GM19043 (cell line): ENCODE measurements at regions not wholly inside any gene's neighbourhood (a gene's known extent, or its start where the extent isn't known, plus 50 kb on each side); places are given as distances from the start of the nearest gene placed in this dataset.

Experiments used
- ATAC-seq: cut with Tn5 transposase; IDR thresholded peaks from one replicate; pipeline ENCODE4 v1.9.1; 2021; ENCODE audit warnings: low read depth; ENCODE audit not compliant: unreplicated experiment

DNA sequence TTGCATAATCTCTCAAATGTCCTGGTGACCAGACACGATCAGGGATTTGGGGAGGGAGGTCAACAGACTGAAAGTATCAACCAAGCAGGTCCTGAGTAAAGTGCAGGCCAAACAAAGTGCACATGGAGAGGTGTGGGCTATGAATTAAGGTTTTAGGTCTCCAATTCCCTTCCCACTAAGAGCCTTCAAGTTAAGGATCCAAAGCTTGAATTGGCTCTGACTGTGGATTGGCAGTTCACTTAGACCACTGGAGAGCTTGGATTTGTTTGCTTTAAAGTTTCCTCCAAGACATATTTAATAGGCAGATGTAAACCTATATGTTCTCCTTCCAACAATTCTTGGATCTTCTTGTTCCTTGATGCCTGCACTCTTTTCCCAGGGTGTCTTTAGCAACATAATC is 129.6 kb upstream of the IGF1 start:
- no peak for ATAC-seq

DNA sequence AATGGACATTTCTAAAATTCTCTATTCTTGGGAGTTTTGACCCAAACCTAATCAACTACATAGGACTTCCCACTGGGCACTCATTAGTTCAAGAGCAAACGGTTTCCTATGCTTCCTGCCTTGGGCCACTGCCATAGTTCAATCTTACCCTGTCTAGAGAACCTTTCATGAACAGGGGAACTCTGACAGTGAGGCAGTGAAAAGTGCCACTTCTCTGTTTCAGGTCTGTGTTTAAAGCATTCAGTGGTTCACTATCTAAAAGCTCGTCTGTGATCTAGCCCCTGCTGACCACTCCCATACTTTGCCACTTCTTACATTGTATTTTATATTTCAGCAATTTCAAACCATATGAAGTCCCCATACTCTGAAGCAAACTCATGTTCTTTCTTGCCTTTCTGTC is 122.7 kb upstream of the IGF1 start:
- no peak for ATAC-seq

DNA sequence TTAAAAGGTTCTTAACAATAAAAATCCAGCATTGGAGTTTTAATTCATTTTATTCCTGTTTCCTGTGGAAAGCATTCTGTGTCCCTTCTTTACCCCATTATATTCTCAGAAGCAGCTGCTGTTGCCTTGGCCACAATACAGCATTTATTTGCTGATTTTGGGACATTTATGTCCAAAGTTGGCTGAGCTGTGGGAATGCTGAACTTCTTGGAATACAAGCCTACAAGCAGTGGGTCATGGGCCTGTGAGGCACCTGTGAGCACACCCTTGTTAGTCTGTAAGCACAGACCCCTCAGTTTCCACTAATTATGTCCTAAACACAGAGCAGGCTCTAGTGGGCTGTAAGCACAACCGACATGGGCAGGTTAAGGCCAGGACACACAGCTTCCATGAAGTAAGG is 122.2 kb upstream of the IGF1 start:
- ATAC-seq = no peak

DNA sequence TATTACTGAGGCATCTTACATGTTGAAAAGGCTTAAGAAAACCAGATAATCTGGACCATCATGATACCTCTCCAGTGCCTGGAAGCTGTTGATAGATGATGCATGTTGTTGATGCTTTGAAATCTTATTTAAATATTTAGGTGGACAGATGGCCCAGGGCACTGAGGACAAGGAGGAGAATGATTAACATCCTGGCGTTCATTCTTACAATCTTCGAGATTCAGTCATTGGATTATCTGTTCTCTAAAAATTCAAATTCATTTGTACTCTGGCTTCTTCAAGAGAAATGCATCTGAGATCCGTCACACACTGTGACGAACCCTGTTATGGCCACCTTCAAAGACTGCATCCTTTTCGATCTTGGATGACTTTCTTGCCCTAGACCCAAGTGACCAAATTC is 121.3 kb upstream of the IGF1 start:
- no peak for ATAC-seq

DNA sequence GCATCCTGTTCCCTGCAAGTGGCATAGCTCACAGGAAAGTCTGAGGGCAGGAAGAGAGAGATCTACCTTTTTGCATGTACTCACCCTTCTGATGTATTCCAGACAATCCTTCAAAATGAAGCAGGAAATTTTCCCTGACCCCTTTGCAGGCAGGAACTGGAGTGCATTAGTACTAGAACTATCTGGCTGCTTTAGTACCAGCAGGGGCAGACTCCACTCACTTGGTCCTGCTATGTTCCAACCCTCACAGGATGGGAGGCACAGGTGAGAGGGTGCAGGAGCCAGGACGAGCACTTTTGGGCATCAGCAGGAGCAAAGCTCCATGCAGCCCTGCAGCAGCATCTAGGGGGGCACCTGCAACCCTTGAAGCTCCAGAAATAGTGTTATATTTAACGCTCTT is 116.3 kb upstream of the IGF1 start:
- no peak for ATAC-seq

DNA sequence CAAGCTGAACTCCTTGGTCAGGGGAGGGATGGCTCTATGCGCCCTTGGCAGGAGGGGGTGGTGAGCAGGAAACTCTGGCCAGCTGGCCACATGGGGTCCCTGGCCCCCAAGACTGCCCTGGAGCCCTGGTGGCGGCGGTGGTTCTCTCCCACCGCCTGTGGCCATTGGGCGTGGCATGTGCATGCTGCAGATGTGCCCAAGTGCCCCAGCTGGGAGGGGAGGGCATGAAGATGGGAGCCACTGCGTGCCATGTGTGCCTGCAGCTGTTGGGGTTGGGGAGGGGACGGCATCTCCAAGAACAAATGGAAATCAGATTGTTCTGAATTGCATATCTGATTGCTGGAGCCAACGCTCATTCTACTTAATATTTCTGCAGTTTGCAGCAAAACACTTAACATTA is 115.7 kb upstream of the IGF1 start:
- no peak for ATAC-seq

DNA sequence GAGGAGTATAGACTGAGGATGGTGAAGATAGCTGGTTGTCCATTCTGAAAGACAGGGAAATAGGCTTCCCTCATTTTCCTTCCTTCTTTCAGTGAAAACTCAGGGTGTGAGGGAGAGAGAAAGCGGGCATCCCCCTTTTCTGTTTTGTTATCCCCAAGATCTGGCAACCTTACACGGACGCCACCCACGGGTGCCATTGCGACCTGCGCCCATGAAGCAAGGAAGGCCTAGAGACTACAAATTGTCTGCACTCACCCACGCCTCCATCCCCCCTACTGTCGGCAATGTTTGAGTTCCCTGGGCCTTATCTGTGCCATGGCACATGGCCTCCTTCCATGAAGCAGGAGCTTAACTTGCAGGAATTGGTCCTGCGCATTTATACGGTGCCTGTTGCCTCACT is 115.0 kb upstream of the IGF1 start:
- no peak for ATAC-seq

DNA sequence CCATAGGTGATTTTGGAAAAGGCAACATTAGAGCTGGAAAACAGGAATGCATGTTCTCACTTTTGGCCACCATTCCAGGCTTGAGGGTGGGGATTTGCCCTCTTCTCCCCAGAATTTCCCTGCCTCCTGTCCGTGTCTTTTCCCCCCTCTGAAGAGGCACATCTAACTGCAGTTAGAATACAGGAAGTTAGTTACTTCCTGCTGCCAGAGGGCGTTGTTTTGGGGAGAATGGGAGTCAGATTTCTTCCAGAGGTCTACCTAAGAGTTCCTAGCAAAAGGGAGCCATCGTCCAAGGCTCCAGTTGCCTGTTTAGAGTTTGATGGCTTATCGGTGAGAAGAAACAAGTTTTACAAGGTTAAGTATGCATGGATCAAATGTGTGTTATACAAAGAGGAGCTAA is 112.8 kb upstream of the IGF1 start:
- ATAC-seq = no peak

DNA sequence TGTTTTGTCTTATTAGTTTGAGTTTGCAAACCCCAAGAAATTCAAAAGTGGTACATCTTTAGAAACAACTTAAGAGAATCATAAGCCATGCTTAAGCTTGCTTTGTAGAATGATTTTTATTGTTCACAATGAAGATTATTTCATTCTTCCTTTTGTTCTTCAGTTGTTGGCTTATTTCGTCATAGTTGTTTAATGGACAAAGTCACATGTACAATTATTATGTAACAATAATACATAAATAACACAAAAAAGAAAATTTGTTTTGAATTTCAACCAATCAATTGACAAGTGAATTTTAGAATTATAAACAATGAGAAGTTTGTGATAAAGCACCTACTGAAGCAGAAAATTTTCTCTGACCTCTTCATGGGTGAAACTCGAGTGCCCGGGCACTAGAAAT is 111.8 kb upstream of the IGF1 start:
- no peak for ATAC-seq

DNA sequence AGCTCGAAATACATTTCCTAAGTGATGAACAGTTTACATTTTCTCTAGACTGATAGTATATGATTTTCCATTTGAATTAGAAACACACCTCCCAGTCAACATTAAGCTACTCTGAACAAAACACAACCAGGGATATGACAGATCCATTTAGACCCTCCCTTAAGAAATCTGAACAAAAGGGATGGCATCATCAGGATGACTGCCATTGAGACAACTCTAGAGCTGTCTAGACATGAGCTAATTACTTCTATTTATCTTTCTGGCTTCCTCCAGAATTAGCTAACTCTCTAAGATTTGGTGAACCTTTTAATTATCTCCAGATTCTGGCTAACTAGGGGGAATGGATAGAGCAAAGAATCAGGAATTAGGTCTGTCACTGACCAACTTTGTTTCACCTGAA is 92.9 kb upstream of the IGF1 start:
- no peak for ATAC-seq

DNA sequence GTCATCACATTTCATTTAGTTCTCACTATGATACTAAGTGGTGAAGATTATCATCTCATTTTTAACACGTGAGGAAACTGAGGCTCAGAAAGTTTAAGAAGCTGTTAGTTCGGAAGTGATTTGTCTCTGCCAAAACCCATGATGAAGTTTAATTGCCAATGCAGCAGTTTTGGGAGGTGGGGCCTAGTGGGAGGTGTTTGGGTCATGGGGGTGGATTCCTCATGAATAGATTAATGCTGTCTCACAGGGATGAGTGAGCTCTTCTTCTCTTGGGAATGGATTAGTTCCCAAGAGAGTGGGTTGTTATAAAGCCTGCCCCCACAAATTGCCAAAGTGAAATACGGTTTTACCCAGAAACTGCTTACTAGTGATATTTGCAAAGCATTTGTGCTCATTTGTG is 91.5 kb upstream of the IGF1 start:
- ATAC-seq = no peak

DNA sequence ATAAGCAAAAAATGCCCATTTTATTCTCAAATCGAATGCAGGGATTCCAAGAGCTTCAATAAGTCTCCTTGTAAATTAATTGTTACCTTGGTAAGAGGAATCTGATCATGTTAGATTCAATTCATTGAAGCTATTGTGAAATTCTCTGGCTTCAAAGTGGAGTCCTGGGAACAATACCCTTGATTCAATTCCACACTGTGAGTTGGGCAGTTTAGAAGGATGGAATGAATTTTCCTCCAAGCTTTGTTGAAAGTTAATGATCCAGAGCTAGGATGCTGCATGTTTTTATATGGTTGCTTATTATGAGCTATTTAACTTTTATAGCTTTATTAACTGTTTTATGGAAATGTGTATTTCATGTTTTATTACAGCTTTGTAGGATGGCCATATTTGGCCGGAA is 89.9 kb upstream of the IGF1 start:
- no peak for ATAC-seq

DNA sequence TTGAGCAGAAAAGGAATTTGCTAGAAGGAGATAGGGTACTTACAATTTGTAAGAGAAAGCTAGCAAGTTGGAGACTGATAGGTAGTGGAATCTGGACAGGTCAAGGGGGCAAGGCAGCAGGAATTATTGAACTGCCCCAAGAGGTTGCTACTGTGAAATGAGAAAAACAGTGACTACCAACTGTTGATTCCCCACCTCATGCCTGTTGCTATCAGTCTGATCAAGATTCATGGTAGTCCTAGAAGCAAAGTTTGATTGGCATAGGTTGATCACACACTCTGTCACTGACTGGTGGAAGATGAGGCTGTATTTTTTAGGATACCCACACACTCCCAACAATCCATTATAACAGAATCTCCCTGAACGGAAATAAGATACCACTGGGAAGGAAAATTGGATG is 89.4 kb upstream of the IGF1 start:
- no peak for ATAC-seq

DNA sequence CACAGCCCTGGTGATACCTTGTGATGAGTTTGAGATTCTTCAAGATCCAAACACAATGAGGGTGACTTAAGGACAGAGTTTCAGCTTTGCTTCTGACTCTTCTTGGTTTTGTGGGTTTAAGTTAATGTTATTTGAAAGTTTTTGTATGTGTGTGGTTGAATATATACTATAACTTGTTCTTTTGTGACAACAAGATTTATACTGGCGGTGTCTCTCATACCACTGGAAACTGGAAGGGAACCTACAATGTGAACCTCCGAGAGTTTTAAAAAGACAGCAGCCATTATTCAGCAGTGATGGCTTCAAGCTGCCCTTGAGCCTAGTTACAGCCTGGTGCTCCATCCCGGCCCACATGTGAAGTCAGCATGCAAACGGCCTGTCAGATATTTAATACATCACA is 87.9 kb upstream of the IGF1 start:
- no peak for ATAC-seq

DNA sequence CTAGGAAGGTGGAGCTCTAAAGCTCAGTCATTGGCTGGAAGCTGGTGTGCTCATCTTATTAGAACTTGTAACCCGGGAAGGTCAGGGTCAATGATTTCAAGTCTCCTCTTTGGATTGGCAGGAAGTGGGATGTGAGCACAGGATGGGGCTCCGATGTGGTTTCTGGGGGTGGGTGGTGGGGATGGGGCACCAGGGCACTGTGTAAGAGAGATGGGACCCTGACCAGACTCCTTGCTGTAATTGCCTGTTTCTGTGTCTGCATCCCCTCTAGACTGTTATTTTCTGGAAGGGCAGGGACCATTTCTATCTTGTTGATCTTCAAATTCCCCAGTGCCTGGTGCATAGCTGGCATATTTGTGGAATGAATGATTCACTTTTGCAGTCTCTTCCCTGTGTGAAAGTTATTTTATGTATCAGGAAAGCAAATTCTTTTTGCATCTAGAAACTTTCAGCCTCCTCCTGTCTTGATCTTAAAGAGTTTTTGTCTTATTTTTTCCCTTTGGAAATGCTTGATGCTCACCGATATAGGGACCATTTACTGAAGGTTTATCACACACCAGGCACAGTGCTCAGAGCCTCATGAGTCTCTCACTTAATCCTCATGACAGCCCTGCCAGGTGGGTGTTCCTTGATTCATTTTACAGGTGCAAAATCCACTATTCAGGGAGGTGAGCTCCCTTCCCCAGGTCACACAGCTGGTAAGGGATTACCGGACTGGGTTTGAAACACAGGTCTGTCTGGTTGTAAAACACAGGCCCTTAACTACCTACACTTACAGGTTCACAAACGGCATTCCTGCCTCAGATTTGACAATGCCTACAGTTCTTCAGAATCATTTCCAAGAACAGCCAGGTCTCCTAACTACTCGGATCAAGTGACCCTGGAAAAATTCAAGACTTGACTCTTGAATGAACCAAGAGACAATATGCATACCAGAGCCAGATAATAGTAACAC is 86.9 kb upstream of the IGF1 start:
- no peak for ATAC-seq

DNA sequence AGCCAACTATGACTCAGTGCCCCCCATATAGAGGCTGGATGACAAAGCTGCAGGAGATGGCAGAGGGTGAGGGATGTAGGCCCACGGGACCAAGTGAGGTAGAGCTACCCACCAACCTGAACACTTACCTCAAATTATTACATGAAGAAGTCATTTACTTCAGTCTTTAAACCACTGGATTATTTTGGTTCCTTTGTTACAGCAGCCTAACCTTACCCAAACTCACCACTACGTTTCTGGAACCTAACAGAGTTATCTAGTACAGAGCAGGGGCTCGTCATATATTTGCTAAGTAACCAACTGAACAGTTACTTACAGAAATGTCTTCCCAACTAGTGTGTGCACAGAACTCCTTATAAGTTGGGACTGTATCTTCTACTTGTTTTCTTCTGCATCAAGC is 85.2 kb upstream of the IGF1 start:
- no peak for ATAC-seq

DNA sequence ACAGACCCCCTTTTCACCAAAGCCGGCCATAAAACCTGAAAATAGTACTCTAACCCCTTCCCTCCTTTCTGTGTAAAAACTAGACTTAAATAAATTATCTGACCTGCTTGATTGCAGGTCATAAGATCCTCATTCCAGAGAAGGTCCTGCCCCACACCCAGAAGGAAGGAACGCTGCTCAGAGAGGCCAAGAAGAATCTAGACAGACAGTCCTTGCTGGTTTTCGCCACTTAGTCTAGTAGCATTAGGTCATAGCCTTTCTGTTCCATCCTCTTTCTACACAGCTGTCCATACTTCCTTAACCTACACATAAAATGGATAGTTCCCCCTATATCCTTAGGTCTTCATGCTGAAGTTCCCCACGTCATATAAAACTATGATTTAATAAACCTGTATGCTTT is 83.7 kb upstream of the IGF1 start:
- ATAC-seq = no peak

DNA sequence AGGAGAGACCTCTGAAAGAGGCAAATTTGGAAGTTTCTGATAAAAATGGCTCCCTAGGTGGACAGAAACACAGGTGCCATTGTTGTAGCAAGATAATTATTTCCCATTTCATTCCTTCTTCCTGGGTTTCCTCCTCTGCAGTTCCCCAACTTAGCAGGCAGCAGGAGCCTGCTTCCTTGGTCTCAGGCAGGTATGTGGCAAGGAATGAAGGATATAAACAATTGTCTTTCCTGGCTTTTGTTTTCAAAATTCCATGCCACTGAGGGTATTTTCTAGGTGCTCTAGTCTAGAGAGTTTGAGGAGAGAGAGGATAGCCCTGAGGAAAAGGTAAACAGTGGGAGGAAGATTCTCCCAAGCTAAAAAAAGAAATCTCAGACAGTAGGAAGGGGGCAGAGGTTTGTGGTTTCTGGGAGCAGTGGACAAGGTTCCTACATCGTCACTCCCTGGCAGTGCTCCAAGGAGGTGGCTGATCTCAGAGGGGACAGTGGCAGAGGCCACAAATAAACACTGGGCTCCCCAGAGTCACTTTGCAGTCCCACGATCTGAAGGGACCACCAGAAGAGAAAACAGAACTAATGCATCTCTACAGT is 82.6 kb upstream of the IGF1 start:
- no peak for ATAC-seq

DNA sequence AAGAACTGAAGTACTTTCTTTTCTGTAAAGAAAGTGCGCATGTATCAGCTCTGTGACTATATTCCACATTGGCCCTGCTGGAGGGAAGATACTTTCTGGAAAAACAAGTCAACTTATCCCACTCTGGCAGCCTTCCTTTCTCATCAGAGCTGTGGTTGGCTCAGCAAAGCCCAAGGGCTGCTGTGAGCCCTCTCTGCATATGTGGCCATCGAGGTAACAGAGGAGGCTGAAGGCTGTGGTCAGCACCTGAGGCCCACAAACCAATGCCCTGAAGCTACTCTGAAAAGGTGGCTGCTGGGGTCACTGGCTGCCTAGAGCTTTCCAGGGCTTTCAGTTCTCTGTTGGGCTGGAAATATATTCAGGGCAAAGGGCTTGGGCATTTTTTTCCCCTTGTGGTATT is 70.8 kb upstream of the IGF1 start:
- no peak for ATAC-seq

DNA sequence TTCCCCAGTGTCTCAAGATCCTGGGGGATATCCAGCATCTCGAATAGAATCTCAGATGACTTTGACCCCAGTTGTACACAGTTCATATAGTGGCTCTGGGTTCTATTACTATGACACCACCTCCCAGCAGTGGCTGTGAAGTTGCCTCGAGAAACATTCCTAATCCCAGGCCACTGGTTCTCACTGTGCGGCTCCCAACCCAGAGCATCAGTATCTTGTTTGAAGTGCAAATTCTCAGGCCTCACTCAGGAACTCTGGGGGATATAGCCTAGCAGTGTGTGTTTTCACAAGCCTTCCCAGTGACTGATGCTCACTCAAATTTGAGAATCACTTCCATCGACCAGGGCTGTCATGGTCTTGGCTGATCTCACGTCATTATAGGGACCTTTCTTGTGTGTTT is 69.3 kb upstream of the IGF1 start:
- no peak for ATAC-seq

DNA sequence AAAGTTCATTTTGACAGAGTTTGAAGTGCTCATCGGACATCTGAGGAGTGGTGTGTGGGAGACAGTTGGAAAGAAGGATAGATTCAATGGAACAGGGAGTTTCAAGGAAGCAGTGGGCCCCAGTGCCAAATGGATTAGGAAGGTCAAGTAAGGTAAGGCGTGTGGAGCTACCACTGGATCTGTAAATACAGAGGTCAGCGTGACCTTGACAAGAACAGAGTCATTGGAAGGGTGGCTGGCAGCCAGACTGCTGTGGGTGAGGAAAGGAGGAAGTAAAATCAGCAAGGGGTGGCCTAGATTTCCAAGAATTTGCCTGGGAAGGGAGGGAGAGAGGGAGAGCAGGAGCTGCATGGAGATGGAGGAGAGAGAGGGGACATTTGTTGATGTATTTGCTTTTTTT is 68.2 kb upstream of the IGF1 start:
- no peak for ATAC-seq
